GM23338 (cell line): ENCODE measurements at regions not wholly inside any gene's neighbourhood (a gene's known extent, or its start where the extent isn't known, plus 50 kb on each side); places are given as distances from the start of the nearest gene placed in this dataset.

Source experiments
- CREB1 ChIP-seq: fragments of 250-450 bp; sonication (Bioruptor Pico); IDR thresholded peaks from 2 replicates; pipeline ENCODE4 v1.5.0; 2020; ENCODE audit warnings: low read depth, mild to moderate bottlenecking, moderate library complexity
- CTCF ChIP-seq, 2 experiments: fragments of 200-600 bp in 1 of 2; sonication (generic) in 1 of 2; conservative IDR thresholded peaks; 2 replicates each; pipeline versions ENCODE4 v1.5.1 to v1.6.1; 2016 to 2017; ENCODE audit warnings: antibody characterized with exemption in 2 of 2, low read depth in 2 of 2, mild to moderate bottlenecking in 2 of 2, moderate library complexity in 1 of 2
- ETS1 ChIP-seq: IDR thresholded peaks from 2 replicates; pipeline ENCODE4 v1.6.1; 2016; ENCODE audit warnings: antibody characterized with exemption
- EZH2 ChIP-seq: fragments of 200-600 bp; sonication (generic); IDR thresholded peaks from one replicate; pipeline ENCODE4 v1.8.0; 2017; ENCODE audit warnings: antibody characterized with exemption, mild to moderate bottlenecking, low read depth; ENCODE audit not compliant: unreplicated experiment
- EZH2phosphoT487 ChIP-seq: fragments of 200-600 bp; sonication (generic); IDR thresholded peaks from one replicate; pipeline ENCODE4 v1.8.1; 2018; ENCODE audit warnings: antibody characterized with exemption; ENCODE audit not compliant: unreplicated experiment
- JUNB ChIP-seq: IDR thresholded peaks from one replicate; pipeline ENCODE4 v1.6.1; 2016; ENCODE audit warnings: antibody characterized with exemption; ENCODE audit not compliant: unreplicated experiment
- POLR2AphosphoS5 ChIP-seq: IDR thresholded peaks from 2 replicates; pipeline ENCODE4 v1.6.1; 2016; ENCODE audit warnings: antibody characterized with exemption, low read depth
- REST ChIP-seq: IDR thresholded peaks from one replicate; pipeline ENCODE4 v1.6.1; 2018; ENCODE audit warnings: antibody characterized with exemption; ENCODE audit not compliant: unreplicated experiment
- STAT1 ChIP-seq: IDR thresholded peaks from one replicate; pipeline ENCODE4 v1.6.1; 2016; ENCODE audit warnings: antibody characterized with exemption; ENCODE audit not compliant: unreplicated experiment
- ZNF114 ChIP-seq: fragments of 250-450 bp; sonication (Bioruptor Pico); IDR thresholded peaks from 2 replicates; pipeline ENCODE4 v1.5.0; 2020; ENCODE audit warnings: mild to moderate bottlenecking, moderate library complexity
- ZNF331 ChIP-seq: fragments of 250-450 bp; sonication (Bioruptor Pico); IDR thresholded peaks from 2 replicates; pipeline ENCODE4 v1.5.0; 2020; ENCODE audit warnings: low read depth, mild to moderate bottlenecking, moderate library complexity
- ZNF462 ChIP-seq: fragments of 250-450 bp; sonication (Bioruptor Pico); IDR thresholded peaks from 2 replicates; pipeline ENCODE4 v1.5.0; 2020; ENCODE audit warnings: mild to moderate bottlenecking, moderate library complexity

- TF ChIP-seq CTCF (conservative IDR thresholded peaks at IDR 0.05; ENCODE audit: low read depth in 2 of 2) (no peak), EZH2 (no peak), POLR2AphosphoS5 (no peak), REST (no peak), EZH2phosphoT487 (no peak), CREB1 (CRISPR knock-in tag) (no peak), STAT1 (no peak), JUNB (no peak), ZNF114 (CRISPR knock-in tag) (no peak), ETS1 (no peak), ZNF462 (CRISPR knock-in tag) (no peak), ZNF331 (CRISPR knock-in tag) (no peak)
Measured at GRCh38 chr10:8898745-8899330, 844.4 kb downstream of the GATA3 start.
